Activated CD4-positive, alpha-beta T cell treated with anti-CD3 and anti-CD28 coated beads, Interleukin-2, amount 50 U/mL, for 1 hour (primary cell): ENCODE measurements at regions not wholly inside any gene's neighbourhood (a gene's known extent, or its start where the extent isn't known, plus 50 kb on each side); places are given as distances from the start of the nearest gene placed in this dataset.
"Not testable (repeated sequence)": the region's sequence is repeated elsewhere in the genome, so short reads cannot be mapped to it uniquely, and the experiment has no call there.

ENCODE experiments used
- DNase-seq: peaks from one replicate; pipeline ENCODE4 v3.0.0-alpha.2; 2020

GRCh38 chr4:111283066-111283677, 660.3 kb upstream of the PITX2 start:
- DNase-seq = peak; percentile 6

- no peak for DNase-seq
Measured at GRCh38 chr4:111296466-111296865, 673.6 kb upstream of the PITX2 start.

DNA sequence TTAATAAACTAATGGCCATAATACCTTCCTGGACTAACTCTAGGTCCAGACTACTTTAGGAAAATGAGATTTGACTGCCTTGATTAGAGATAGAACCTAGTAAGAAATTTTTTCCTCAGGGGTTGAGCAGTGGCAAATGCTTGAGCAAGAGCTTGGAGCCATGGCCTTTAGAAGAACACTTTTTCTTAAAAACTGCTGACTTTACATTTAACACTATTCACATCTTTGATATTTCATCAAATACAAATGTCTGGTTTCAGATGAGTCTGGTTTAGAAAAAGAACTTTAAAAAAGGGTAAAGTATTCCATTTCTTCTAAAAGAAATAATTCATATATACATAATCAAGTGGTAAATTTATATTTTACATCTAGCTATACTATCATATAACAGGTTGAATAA, 680.9 kb upstream of the PITX2 start:
- DNase-seq = no peak

DNA sequence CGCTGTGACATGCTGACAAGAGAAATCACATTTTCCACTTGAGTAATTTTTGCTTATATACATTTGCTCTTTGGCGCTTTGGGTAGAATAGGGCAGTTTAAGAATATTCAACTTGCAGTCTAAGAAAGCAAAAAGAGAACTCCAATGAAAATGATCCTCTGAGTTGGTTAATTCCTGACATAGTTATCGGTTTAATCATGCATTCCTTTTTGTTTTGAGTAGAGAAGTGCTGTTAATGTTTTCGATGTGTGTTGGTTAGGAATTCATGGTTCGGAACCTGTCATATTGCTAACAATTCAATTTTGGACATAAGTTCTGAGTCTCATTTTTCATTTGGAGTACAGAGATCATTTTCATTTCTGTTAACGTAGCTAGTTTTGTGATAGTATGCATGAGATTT, 700.6 kb upstream of the PITX2 start:
- no peak for DNase-seq

DNA sequence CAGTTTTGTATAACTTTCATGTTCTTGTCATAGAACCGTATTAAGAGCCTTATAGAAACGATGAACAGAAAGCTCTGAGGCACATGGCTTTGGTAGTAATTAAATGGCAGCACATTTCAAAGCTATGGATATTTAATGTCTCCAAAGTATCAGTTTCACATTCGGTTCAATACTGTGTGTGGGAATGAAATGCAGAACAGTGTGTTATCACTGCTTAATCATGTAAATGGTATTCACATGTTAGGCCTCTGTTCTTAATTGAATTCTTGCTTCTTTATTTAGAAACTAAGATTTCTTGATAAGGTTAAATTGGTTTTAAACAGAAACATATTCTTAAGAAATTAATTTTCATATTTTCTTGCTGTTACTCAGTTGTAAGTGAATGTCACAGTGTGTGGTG, 701.0 kb upstream of the PITX2 start:
- DNase-seq = no peak

DNA sequence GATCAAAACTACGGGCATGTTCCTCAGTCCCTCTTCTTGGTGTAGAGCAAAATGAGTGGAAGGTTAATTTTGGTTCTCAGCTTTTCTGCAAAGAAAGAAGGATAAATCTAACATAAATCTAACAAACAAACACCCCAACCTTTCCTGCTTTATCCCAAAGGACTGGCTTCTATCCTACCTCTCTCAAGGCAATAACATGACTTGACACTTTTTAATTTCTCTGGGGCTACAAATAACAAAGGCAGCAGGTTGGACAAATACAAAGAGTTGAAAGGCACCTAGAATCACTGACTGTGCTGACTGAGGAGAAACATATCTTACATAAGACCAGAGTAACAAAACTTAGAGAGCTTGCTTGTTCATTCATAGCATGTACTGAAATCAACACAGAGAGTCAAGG, 703.6 kb upstream of the PITX2 start:
- DNase-seq = no peak

- DNase-seq = no peak
Measured at GRCh38 chr4:111330786-111331185, 707.9 kb upstream of the PITX2 start.

GRCh38 chr4:111334361-111334760, 711.5 kb upstream of the PITX2 start:
- DNase-seq = no peak

DNA sequence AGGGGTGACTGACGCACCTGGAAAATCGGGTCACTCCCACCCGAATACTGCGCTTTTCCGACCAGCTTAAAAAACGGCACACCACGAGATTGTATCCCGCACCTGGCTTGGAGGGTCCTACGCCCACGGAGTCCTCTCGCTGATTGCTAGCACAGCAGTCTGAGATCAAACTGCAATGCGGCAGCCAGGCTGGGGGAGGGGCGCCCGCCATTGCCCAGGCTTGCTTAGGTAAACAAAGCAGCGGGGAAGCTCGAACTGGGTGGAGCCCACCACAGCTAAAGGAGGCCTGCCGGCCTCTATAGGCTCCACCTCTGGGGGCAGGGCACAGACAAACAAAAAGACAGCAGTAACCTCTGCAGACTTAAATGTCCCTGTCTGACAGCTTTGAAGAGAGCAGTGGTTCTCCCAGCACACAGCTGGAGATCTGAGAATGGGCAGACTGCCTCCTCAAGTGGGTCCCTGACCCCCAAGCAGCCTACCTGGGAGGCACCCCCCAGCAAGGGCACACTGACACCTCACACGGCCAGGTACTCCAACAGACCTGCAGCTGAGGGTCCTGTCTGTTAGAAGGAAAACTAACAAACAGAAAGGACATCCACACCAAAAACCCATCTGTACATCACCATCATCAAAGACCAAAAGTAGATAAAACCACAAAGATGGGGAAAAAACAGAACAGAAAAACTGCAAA, 714.5 kb upstream of the PITX2 start:
- DNase-seq = not testable (repeated sequence)

GRCh38 chr4:111359602-111360001, 736.7 kb upstream of the PITX2 start:
- no peak for DNase-seq

- no peak for DNase-seq
Measured at GRCh38 chr4:111360906-111361305, 738.0 kb upstream of the PITX2 start.

- DNase-seq = no peak
Measured at GRCh38 chr4:111362941-111363361, 740.1 kb upstream of the PITX2 start.

DNA sequence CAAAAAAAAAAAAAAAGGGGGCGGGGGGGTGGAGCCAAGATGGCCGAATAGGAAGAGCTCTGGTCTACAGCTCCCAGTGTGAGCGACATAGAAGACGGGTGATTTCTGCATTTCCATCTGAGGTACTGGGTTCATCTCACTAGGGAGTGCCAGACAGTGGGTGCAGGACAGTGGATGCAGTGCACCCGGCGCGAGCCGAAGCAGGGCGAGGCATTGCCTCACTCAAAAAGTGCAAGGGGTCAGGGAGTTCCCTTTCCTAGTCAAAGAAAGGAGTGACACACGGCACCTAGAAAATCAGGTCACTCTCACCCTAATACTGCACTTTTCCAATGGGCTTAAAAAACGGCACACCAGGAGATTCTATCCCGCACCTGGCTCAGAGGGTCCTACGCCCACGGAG, 755.0 kb upstream of the PITX2 start:
- not testable (repeated sequence) for DNase-seq

DNA sequence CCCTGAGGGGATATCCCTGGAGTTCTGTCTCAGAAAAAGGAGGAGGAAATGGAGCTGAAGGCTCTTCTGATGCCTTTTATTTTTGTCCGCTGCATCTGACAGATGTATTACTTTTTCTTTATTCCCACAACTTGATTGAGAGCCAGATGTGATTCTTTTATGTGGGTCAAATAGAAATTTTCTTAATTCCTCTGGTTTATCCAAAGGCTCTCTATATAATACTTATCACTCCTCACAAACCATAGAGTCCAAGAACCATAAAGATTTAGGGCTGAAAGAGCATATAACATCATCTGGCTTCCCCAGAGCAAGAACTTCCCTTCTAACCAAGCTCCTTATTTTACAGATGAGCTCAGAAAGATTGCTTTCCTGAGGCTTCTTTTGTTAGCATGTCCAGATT, 756.7 kb upstream of the FAM241A start:
- DNase-seq = no peak

DNA sequence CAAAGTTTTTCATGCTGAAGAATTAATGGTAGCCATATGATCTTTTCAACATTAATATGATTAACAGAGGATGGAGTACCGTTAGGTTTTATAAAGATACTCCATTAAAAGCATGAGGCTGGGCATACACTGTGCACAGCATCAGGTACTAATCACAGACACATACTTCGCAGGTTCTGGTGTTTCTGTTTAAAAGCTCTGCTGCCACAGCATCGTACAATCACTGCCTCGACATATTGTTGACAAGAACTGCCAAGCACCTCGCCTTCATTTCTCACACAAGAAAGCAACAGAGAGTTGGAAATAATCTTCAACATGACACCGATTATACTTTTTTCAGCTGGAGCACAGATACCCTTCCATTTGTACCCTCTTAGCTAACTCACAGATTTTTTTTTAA, 753.4 kb upstream of the FAM241A start:
- no peak for DNase-seq

DNA sequence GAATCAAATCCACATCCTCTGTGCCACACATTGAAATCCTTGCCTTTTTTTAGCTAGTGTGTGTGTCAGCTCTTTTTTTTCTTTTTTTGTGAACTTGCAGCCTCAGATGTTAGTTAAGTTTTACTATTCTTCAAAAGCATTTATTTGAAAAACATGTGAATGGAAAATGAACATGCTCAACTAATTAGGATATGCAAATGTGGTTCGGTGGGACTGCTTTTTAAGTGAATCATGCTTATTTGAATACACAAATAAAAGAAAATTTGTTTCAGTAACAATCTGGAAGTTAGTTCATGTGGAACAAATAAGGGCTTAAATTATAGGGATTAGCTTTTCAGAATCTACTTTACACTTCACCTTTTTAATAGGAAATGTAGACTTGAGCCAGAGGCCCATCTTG, 751.5 kb upstream of the FAM241A start:
- DNase-seq = no peak

GRCh38 chr4:111398906-111399330, 746.3 kb upstream of the FAM241A start:
- DNase-seq = no peak

DNA sequence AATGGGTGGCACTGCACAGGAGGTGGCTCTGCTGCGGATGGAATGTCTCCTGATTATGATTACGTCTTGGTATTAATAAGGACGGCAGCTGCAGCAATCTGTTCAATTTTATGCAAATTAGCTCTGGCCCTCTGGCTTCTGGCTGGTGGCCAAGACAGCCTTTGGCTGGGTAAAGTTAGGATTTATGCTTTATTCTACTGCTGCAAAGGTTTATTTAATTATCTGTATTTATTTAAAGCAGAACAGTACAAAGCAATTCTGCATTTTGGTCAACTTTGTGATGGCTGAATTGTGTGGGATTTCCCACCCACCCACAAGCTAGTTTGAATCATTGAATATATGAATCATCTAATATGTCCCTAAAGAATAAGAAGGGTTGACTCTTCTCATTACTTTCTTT, 745.6 kb upstream of the FAM241A start:
- no peak for DNase-seq

DNA sequence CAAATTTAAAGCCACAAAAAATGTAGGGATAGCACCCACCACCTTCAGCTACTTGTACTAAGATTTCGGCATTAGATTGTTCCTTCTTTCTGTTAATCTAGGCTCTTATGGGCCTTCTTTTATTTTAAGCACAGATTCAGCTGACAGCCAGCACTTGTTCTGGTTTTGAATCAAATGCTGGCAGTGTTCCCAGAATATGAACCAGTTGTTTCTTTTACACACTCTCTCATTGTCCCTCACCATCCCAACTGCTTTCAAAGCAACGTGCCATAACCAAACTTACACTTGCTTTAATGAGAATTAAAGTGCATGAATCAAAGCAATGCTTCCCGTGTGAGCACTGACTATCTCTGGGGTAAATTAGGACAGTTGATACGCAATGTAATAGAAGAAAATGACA, 744.5 kb upstream of the FAM241A start:
- no peak for DNase-seq

DNA sequence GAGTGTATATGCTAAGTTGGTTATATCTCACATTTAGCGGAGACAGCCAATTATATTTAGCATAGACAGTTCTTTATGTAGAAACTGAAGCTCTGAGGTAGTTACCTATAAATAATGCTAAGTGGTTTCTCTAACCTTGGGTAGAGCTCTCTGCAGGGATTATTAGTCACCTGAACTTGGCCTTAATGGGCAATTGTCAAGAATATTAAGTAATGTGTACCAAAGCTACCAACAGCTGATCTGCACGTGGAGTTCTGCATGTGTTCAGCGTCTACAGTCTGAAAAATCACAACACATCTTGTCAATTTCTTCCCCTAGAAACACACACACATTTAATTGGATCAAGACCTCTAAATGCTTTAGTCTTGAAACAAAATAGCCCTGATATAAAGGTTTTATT, 740.6 kb upstream of the FAM241A start:
- DNase-seq = no peak

DNA sequence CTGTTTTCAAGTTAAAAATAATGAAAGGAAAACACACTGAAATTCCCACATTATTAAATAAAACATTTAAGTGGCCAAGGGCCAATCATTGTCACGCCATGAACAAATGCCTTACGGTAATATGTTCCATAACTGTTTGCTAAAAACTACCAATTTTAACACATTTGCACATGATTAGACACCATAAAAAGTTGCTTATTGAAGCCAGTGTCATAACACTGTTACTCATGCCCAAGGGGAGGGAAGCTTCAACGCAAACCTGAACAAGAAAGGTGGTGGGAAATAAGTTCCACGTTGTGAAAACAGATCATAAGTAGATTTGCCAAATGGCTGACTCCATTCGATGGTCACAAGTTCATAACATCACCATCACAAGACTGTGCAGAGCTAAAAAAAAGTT, 739.3 kb upstream of the FAM241A start:
- no peak for DNase-seq

- DNase-seq = no peak
Measured at GRCh38 chr4:111410571-111410970, 734.7 kb upstream of the FAM241A start.

DNA sequence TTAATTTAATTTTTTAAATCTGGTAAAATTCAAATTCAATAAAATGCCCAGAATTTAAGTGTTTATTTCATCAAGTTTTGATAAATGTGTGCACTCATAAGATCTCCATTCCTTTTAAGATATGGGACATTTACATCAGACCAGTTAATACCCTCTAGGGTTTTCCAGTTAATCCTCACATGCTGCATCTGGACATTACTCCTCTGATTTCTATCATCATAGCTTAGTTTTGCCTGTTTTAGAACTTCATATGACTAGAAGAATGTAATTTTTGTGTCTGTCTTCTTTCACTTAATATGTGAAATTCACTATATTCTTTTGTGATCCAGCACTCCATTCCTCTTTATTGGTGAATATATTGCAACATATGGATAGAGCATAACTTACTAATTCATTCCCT, 727.7 kb upstream of the FAM241A start:
- no peak for DNase-seq

- no peak for DNase-seq
Measured at GRCh38 chr4:111433441-111433840, 711.8 kb upstream of the FAM241A start.

DNA sequence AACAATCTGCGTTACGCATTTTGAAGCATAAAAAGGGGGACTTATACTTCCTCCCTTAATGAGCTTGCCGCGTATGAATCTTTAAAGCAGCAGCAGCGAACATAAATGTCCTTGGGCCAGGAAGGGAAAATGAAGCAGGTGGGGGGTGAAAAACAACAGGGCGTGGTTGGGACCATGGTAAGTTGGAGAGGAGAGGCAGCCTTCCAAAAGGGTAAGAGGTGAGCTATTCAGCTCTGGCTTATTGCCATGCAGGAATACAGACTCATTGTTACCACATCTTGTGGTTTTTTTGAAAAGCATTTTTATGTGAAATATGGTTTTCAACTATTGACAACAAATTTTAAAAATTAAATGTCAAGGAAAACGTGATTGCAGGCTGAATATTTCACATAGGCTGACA, 710.7 kb upstream of the FAM241A start:
- no peak for DNase-seq
